ENCODE measurements at regions not wholly inside any gene's neighbourhood (a gene's known extent, or its start where the extent isn't known, plus 50 kb on each side); places are given as distances from the start of the nearest gene placed in this dataset.

DNA sequence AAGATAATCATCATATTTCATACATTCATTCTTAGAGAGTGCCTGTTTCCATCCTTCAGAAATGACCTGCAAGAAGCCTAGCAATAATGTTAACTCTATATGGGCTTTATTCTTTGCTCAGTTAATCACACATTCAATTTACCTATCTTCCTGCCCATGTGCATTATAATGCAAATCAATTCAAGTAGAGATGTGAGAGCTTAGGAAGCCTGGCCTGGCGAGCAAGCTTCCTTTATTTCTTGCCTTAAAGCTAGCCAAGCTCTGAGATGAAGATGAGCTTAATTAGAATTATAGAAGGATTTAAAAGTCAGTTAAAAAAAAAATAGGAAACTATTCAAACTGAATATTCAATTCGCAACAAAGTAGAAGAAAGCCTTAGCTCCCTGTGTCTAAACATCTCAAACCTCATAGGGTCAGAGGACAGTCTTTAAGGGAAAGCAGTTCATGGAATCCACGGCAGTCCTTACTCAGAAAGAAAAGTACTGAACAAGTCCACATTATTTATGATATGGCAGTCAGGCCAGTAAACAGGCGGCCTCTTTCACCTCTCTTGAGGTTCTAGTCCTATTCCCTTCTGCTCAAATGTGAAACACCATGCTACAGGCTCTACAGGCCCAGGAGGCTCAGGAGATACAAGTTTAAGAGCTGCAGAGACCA is 214.1 kb downstream of the TFEC start:
- no peak for ATAC-seq
- intact Hi-C loops (cut with DNase I), result no loop called here
- TF ChIP-seq, protein P1, sequence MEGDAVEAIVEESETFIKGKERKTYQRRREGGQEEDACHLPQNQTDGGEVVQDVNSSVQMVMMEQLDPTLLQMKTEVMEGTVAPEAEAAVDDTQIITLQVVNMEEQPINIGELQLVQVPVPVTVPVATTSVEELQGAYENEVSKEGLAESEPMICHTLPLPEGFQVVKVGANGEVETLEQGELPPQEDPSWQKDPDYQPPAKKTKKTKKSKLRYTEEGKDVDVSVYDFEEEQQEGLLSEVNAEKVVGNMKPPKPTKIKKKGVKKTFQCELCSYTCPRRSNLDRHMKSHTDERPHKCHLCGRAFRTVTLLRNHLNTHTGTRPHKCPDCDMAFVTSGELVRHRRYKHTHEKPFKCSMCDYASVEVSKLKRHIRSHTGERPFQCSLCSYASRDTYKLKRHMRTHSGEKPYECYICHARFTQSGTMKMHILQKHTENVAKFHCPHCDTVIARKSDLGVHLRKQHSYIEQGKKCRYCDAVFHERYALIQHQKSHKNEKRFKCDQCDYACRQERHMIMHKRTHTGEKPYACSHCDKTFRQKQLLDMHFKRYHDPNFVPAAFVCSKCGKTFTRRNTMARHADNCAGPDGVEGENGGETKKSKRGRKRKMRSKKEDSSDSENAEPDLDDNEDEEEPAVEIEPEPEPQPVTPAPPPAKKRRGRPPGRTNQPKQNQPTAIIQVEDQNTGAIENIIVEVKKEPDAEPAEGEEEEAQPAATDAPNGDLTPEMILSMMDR (IDR thresholded peaks at IDR 0.05), result no peak

DNA sequence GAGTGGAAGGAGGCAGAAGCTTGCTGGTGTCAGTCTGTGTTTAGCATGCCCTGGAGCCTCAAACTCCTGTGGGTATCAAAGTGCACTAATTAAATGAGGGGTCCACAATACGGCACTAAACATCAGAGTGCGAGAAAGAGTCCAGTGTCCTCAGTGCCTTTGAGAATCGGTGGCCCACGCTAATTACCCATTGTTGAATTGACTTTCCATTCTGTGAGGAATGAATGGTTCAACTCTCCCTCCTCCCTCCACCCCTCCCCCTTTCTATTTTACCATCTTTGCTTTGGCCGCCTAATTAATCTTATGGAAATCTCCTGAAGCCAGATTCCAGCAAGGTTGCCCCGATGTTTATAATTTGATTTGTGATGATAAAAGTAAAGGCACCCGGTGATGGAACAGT is 217.8 kb downstream of the TFEC start:
- no peaks in the 10 kb centered on the region for H3K27me3 ChIP-seq (ENCODE audit: low read depth)
- no peaks in the 10 kb centered on the region for H3K4me1 ChIP-seq
- DNase-seq (no peak), ATAC-seq (no peak)
- H3K4me3 ChIP-seq, result no peak overlapping the region
- no peaks in the 10 kb centered on the region for H3K36me3 ChIP-seq
- no peaks in the 10 kb centered on the region for H3K9me3 ChIP-seq
- TF ChIP-seq, protein P1 (IDR thresholded peaks at IDR 0.05), result no peak
- no peak overlapping the region for H3K27ac ChIP-seq
- intact Hi-C loops (cut with DNase I), result no loop called here

More for the DNA sequence above, 214.1 kb downstream of the TFEC start:
- Histone ChIP-seq H3K9me3 (no peaks in the 10 kb centered on the region), H3K27ac (no peak overlapping the region), H3K36me3 (no peaks in the 10 kb centered on the region), H3K27me3 (ENCODE audit: low read depth) (no peaks in the 10 kb centered on the region), H3K4me3 (no peak overlapping the region), H3K4me1 (no peaks in the 10 kb centered on the region)
- no peak for DNase-seq

DNA sequence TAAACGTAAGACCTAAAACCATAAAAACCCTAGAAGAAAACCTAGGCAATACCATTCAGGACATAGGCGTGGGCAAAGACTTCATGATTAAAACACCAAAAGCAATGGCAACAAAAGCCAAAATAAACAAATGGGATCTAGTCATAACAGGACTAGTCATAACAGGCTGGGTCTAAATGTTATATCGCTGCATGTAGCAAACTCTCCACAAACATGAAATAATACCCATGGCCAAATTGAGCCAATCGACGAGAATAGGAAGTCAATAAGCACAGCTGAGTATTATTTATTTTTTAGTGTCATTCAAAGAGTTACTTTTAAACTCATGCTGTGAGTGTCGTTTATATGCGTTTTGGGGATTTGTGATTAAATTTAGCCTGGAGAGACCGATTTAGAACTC is 225.1 kb downstream of the TFEC start:
- TF ChIP-seq, protein P1 (IDR thresholded peaks at IDR 0.05), result no peak
- H3K9me3 ChIP-seq, result no peaks in the 10 kb centered on the region
- DNase-seq, result no peak
- intact Hi-C loops (cut with DNase I), result no loop called here
- H3K27ac ChIP-seq, result no peak overlapping the region
- H3K27me3 ChIP-seq (ENCODE audit: low read depth), result no peaks in the 10 kb centered on the region
- no peak overlapping the region for H3K4me3 ChIP-seq
- H3K4me1 ChIP-seq, result no peaks in the 10 kb centered on the region
- ATAC-seq, result no peak
- no peaks in the 10 kb centered on the region for H3K36me3 ChIP-seq

DNA sequence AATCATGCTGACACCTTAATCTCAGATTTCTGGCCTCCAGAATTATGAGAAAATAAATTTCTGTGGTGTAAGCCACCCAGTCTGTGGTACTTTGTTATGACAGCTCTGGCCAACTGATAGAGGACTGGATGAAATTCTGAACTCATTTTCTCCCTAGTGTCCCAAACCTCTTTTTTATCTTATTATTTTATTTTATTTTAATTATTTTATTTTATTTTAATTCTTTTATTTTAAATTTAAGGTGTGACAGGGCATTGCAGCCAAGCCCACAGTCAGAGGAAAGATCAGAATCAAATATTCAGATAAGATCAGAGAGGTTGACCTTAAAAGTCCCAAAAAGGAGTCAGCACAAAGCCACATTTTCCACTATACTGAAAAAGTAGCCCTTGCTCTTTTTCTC is 228.1 kb downstream of the TFEC start:
- TF ChIP-seq, protein P1 (IDR thresholded peaks at IDR 0.05), result no peak
- H3K4me3 ChIP-seq, result no peak overlapping the region
- ATAC-seq (no peak), DNase-seq (no peak)
- intact Hi-C loops (cut with DNase I), result no loop called here
- no peak overlapping the region for H3K27ac ChIP-seq
- H3K36me3 ChIP-seq, result no peaks in the 10 kb centered on the region
- no peaks in the 10 kb centered on the region for H3K27me3 ChIP-seq (ENCODE audit: low read depth)
- no peaks in the 10 kb centered on the region for H3K9me3 ChIP-seq
- no peaks in the 10 kb centered on the region for H3K4me1 ChIP-seq

DNA sequence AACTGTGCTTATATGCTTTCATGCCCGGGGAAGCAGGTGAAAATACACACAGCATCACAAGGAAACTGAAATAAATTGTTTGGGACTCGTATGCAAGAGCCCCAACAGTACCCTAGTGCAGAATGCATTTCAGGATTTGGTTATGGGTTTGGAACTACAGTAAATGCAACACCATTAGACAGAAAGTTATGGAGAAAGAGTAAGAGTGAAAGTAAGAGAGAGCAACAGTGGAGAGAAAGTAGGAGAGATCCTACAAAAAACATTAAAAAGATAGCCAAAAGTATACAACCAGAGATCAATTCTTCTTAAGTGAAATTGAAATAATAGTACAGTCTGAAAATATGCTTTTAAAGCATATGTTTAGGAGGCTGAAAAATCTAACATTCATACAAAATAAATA is 231.1 kb downstream of the TFEC start:
- Histone ChIP-seq H3K4me3 (no peak overlapping the region), H3K27me3 (ENCODE audit: low read depth) (no peaks in the 10 kb centered on the region), H3K27ac (no peak overlapping the region), H3K9me3 (no peaks in the 10 kb centered on the region), H3K36me3 (no peaks in the 10 kb centered on the region), H3K4me1 (no peaks in the 10 kb centered on the region)
- ATAC-seq (no peak), DNase-seq (no peak)
- intact Hi-C loops (cut with DNase I), result no loop called here
- TF ChIP-seq, protein P1 (IDR thresholded peaks at IDR 0.05), result no peak

Data from lower lobe of right lung (tissue), 2 donors.